ENCODE measurements at regions not wholly inside any gene's neighbourhood (a gene's known extent, or its start where the extent isn't known, plus 50 kb on each side); places are given as distances from the start of the nearest gene placed in this dataset.

DNA sequence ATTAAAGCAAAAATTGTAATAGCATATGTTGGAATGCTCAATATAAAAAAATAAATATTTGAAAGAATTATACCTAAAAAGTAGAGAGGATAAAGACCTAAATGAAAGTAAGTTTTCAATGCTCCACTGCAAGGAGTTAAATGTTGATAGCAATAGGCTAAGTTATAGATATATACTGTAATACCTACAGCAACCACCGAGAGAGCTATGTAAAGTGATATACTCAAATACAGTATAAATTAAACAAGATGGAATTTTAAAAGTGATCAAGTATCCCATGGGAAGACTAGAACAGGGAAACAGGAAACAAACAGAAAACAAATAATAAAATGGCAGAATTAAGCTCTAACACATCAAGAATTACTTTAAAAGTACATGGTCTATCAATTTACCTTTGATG lies 73.9 kb downstream of the CASP3 start:
- no peak overlapping the region for H3K4me3 ChIP-seq (ENCODE audit: extremely low read depth, insufficient read depth, low read length, poor library complexity, severe bottlenecking)
- H3K36me3 ChIP-seq (ENCODE audit: control insufficient read depth, insufficient read depth, low read length) = no peaks in the 10 kb centered on the region
- no peaks in the 10 kb centered on the region for H3K4me1 ChIP-seq (ENCODE audit: control insufficient read depth, insufficient read depth, low read length, poor library complexity, severe bottlenecking)
- H3K9me3 ChIP-seq (ENCODE audit: control insufficient read depth, low read length) = no peaks in the 10 kb centered on the region
- WGBS, 2 experiments (ENCODE audit: insufficient coverage in 2 of 2) = no CpG with 5 or more reads among the region's 1 CpG
- H3K27ac ChIP-seq (ENCODE audit: low read depth, low read length, severe bottlenecking) = no peak overlapping the region

DNA sequence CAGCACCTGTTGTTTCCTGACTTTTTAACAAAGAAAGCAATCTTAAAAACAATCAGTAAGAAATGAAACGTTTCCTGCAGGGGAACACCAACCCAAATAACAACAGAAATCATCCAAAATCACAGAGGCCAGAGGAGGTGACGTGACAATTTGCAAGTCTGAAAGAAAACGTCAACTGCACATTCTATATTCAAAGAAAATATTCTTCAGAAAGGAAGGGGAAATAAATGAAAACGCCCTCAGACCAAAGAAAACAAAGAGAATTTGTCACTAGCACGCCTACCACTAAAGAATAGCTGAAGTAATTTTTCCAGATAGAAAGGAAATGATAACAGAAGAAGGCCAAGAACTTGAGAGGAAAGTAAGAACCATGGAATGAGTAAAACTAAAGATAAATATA lies 74.4 kb downstream of the CASP3 start:
- Histone ChIP-seq H3K4me1 (ENCODE audit: control insufficient read depth, insufficient read depth, low read length, poor library complexity, severe bottlenecking) (no peaks in the 10 kb centered on the region), H3K27ac (ENCODE audit: low read depth, low read length, severe bottlenecking) (no peak overlapping the region), H3K36me3 (ENCODE audit: control insufficient read depth, insufficient read depth, low read length) (no peaks in the 10 kb centered on the region), H3K4me3 (ENCODE audit: extremely low read depth, insufficient read depth, low read length, poor library complexity, severe bottlenecking) (no peak overlapping the region), H3K9me3 (ENCODE audit: control insufficient read depth, low read length) (no peaks in the 10 kb centered on the region)
- WGBS, 2 experiments (ENCODE audit: insufficient coverage in 2 of 2) = 90% methylated on average over 2 of the region's 5 CpGs; no CpG with 5 or more reads in 1 of the 2 experiments

DNA sequence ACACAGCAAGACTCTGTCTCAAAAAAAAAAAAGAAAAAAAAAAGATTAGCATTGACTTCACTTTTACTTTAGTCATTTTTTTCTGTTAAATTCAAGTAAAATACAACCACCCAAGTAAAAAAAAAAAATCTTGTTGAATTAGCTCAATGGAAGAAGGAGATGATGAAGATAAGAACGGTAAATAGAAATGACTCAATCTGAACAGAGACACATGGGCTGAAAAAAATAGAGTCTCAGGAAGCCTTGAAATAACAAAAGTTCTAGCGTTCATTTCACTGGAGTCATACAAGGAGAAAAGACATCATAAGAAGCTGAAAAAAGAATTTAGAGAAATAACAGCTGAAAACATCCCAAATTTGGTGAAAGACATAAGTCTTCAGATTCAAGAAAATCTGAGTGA lies 75.5 kb downstream of the CASP3 start:
- Histone ChIP-seq H3K36me3 (ENCODE audit: control insufficient read depth, insufficient read depth, low read length) (no peaks in the 10 kb centered on the region), H3K4me1 (ENCODE audit: control insufficient read depth, insufficient read depth, low read length, poor library complexity, severe bottlenecking) (no peaks in the 10 kb centered on the region), H3K9me3 (ENCODE audit: control insufficient read depth, low read length) (no peaks in the 10 kb centered on the region), H3K27ac (ENCODE audit: low read depth, low read length, severe bottlenecking) (no peak overlapping the region), H3K4me3 (ENCODE audit: extremely low read depth, insufficient read depth, low read length, poor library complexity, severe bottlenecking) (no peak overlapping the region)
- WGBS, 2 experiments (ENCODE audit: insufficient coverage in 2 of 2) = 100% methylated on average over 2 of the region's 2 CpGs; no CpG with 5 or more reads in 1 of the 2 experiments

DNA sequence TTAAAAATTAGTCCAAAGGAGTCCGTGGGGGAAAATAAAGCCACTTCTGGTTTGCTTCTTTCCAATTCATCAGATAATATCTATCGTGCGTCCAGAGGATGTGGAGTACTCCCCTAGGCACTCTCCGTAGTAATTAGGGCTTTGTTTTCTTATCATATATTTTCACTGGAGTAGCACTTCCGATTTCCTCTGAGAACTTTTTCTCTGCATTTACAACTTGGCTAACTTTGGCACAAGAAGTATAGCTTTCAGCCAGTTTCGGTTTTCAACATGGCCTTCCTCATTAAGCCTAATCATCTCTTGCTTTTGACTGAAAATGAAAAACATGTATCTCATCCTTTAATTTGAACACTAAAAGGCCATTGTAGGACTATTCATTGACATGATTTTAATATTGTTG lies 80.5 kb downstream of the CASP3 start:
- H3K27ac ChIP-seq (ENCODE audit: low read depth, low read length, severe bottlenecking) = no peak overlapping the region
- H3K36me3 ChIP-seq (ENCODE audit: control insufficient read depth, insufficient read depth, low read length) = no peaks in the 10 kb centered on the region
- H3K4me3 ChIP-seq (ENCODE audit: extremely low read depth, insufficient read depth, low read length, poor library complexity, severe bottlenecking) = no peak overlapping the region
- no peaks in the 10 kb centered on the region for H3K9me3 ChIP-seq (ENCODE audit: control insufficient read depth, low read length)
- no peaks in the 10 kb centered on the region for H3K4me1 ChIP-seq (ENCODE audit: control insufficient read depth, insufficient read depth, low read length, poor library complexity, severe bottlenecking)
- 93 to 94% methylated on average over 5 to 6 of the region's 6 CpGs for WGBS, 2 experiments (ENCODE audit: insufficient coverage in 2 of 2)

DNA sequence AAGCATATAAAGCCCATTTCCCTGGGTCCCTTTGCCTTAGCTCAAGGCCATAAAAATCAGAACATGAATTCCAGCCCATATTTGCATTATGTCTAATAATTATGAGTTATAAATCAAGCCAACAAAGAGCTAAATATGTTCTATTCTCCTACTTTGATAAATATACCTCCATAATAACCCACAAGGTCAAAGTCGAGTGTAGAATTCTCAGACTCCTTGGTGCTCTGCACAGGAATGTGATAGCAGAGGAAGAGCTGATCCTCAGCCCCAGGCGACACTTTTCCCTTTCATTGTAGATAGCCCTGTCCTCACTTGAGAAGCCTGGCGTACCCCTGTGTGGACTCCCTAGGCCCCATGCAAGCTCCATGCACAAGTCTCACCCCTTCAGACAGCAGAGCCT lies 85.6 kb downstream of the CASP3 start:
- no peaks in the 10 kb centered on the region for H3K9me3 ChIP-seq (ENCODE audit: control insufficient read depth, low read length)
- H3K4me3 ChIP-seq (ENCODE audit: extremely low read depth, insufficient read depth, low read length, poor library complexity, severe bottlenecking) = no peak overlapping the region
- whole genome bisulfite sequencing, 2 experiments (ENCODE audit: insufficient coverage in 2 of 2) = 93 to 100% methylated on average over 3 of the region's 3 CpGs
- no peak overlapping the region for H3K27ac ChIP-seq (ENCODE audit: low read depth, low read length, severe bottlenecking)
- H3K36me3 ChIP-seq (ENCODE audit: control insufficient read depth, insufficient read depth, low read length) = no peaks in the 10 kb centered on the region
- no peaks in the 10 kb centered on the region for H3K4me1 ChIP-seq (ENCODE audit: control insufficient read depth, insufficient read depth, low read length, poor library complexity, severe bottlenecking)

DNA sequence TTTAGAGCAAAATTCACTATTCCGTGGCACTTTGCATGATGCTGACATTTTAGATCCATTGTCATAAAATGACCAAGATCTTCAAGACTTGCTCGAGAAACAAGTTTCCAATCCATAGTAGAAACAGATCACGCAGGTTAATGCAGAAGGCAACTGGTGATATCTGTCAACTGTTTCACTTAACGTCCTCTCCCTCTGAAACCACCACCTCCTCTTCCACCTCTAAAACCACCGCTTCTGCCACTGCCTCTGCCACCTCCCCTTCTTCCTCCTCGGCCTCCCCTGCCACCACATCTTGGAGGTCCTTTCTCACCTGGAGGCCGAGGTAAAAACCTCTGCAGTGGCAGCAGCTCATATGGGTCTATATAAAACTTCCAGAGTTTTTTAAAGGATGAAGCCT lies 84.6 kb upstream of the IRF2 start:
- Histone ChIP-seq H3K27ac (ENCODE audit: low read depth, low read length, severe bottlenecking) (no peak overlapping the region), H3K4me3 (ENCODE audit: extremely low read depth, insufficient read depth, low read length, poor library complexity, severe bottlenecking) (no peak overlapping the region), H3K36me3 (ENCODE audit: control insufficient read depth, insufficient read depth, low read length) (no peaks in the 10 kb centered on the region), H3K4me1 (ENCODE audit: control insufficient read depth, insufficient read depth, low read length, poor library complexity, severe bottlenecking) (no peaks in the 10 kb centered on the region), H3K9me3 (ENCODE audit: control insufficient read depth, low read length) (no peaks in the 10 kb centered on the region)
- 81 to 98% methylated on average over 4 to 7 of the region's 7 CpGs for WGBS, 2 experiments (ENCODE audit: insufficient coverage in 2 of 2)

DNA sequence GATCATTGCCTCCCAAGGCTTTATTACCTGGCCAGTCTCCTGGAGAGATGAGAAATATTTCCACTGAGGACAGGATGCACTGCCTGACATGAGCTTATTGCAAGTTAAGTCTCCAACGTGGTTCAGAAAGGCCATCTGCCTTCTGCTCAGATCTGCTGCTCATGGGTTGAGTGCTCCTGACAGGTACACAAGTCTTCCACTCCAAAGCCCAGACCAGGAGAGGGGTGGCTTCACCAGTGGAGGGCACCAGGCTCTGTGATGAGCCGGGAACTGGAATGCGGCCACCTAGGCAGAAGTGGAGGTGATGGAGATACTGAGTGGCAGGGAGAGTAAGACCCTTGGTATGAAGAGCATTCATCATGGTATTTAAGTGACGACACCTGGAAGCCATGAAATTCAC lies 79.5 kb upstream of the IRF2 start:
- Histone ChIP-seq H3K36me3 (ENCODE audit: control insufficient read depth, insufficient read depth, low read length) (no peaks in the 10 kb centered on the region), H3K27ac (ENCODE audit: low read depth, low read length, severe bottlenecking) (no peak overlapping the region), H3K9me3 (ENCODE audit: control insufficient read depth, low read length) (no peaks in the 10 kb centered on the region), H3K4me1 (ENCODE audit: control insufficient read depth, insufficient read depth, low read length, poor library complexity, severe bottlenecking) (no peaks in the 10 kb centered on the region), H3K4me3 (ENCODE audit: extremely low read depth, insufficient read depth, low read length, poor library complexity, severe bottlenecking) (no peak overlapping the region)
- 84 to 89% methylated on average over 3 to 4 of the region's 4 CpGs for WGBS, 2 experiments (ENCODE audit: insufficient coverage in 2 of 2)

DNA sequence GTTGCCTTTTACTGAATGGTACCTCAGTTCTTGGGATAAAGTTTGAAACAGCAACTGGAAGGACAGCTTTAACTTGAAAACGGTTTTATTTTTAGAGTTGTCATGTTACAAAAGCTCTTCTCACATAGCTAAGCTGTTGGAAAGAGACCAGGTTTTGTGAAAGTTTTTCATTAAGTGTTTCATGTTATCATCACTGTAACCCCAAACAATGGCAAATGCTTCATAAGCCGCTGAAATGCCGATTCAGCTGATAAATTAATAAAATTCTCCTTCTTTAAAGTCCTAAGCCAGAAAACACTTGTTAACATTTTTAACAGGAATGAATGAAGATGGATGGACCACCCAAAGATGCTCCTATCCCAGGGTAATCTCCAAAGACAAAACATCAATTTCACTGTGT lies 76.1 kb upstream of the IRF2 start:
- Histone ChIP-seq H3K36me3 (ENCODE audit: control insufficient read depth, insufficient read depth, low read length) (no peaks in the 10 kb centered on the region), H3K4me1 (ENCODE audit: control insufficient read depth, insufficient read depth, low read length, poor library complexity, severe bottlenecking) (no peaks in the 10 kb centered on the region), H3K4me3 (ENCODE audit: extremely low read depth, insufficient read depth, low read length, poor library complexity, severe bottlenecking) (no peak overlapping the region), H3K9me3 (ENCODE audit: control insufficient read depth, low read length) (no peaks in the 10 kb centered on the region), H3K27ac (ENCODE audit: low read depth, low read length, severe bottlenecking) (no peak overlapping the region)
- WGBS, 2 experiments (ENCODE audit: insufficient coverage in 2 of 2) = 100% methylated on average over 1 of the region's 3 CpGs

DNA sequence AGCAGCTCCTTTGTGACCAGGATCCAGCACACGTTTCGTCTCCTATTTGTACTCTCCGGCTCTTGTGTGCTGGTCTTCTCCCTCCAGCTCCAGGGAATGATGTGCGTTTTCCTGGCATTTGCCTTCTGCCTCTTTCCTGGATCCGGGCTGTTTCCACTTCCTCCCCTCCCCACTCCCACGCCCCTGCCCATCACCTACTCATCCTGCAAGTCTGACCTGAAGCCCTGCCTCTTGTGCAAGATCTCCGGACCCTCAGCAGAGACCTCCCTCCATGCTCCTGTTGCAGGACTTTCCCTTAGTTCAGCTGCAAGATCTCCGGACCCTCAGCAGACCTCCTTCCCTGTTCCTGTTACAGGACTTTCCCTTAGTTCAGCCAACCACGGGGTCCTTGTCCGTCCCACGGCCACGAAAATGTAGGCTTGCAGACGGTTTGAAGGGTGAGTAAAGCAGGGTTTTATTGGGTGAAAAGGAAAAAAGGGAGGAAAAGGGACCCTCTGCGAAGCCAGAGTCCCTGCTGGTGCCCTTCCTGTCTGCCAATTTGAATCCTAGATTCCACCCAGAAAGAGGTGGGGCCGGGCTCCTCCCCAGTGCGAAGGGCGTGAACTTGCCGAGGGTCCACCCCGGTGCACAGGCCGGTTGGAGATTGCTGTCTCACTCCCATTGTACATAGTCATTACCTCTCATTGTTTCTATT lies 74.4 kb upstream of the IRF2 start:
- H3K9me3 ChIP-seq (ENCODE audit: control insufficient read depth, low read length) = no peaks in the 10 kb centered on the region
- 59 to 76% methylated on average over 15 to 16 of the region's 20 CpGs for WGBS, 2 experiments (ENCODE audit: insufficient coverage in 2 of 2)
- no peaks in the 10 kb centered on the region for H3K4me1 ChIP-seq (ENCODE audit: control insufficient read depth, insufficient read depth, low read length, poor library complexity, severe bottlenecking)
- H3K36me3 ChIP-seq (ENCODE audit: control insufficient read depth, insufficient read depth, low read length) = no peaks in the 10 kb centered on the region
- no peak overlapping the region for H3K4me3 ChIP-seq (ENCODE audit: extremely low read depth, insufficient read depth, low read length, poor library complexity, severe bottlenecking)
- H3K27ac ChIP-seq (ENCODE audit: low read depth, low read length, severe bottlenecking) = no peak overlapping the region

DNA sequence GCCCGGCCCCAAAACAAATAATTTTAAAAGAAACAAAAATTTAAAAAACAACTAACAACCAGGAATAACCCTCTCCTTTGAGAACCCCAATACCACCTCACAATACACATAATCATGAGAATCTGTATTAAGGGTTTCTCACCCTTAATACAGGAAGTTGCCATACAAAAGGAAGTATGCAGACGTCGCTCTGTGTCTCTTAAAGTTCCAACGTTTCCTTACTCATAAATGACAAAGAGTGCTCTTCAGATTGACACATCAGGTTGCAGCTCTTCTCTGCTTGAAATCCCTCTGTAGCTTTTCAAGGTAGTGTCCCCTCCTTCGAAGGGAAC lies 73.9 kb upstream of the IRF2 start:
- Histone ChIP-seq H3K27ac (ENCODE audit: low read depth, low read length, severe bottlenecking) (no peak overlapping the region), H3K4me1 (ENCODE audit: control insufficient read depth, insufficient read depth, low read length, poor library complexity, severe bottlenecking) (no peaks in the 10 kb centered on the region), H3K9me3 (ENCODE audit: control insufficient read depth, low read length) (no peaks in the 10 kb centered on the region), H3K4me3 (ENCODE audit: extremely low read depth, insufficient read depth, low read length, poor library complexity, severe bottlenecking) (no peak overlapping the region), H3K36me3 (ENCODE audit: control insufficient read depth, insufficient read depth, low read length) (no peaks in the 10 kb centered on the region)
- WGBS, 2 experiments (ENCODE audit: insufficient coverage in 2 of 2) = 38 to 72% methylated on average over 1 to 4 of the region's 5 CpGs

DNA sequence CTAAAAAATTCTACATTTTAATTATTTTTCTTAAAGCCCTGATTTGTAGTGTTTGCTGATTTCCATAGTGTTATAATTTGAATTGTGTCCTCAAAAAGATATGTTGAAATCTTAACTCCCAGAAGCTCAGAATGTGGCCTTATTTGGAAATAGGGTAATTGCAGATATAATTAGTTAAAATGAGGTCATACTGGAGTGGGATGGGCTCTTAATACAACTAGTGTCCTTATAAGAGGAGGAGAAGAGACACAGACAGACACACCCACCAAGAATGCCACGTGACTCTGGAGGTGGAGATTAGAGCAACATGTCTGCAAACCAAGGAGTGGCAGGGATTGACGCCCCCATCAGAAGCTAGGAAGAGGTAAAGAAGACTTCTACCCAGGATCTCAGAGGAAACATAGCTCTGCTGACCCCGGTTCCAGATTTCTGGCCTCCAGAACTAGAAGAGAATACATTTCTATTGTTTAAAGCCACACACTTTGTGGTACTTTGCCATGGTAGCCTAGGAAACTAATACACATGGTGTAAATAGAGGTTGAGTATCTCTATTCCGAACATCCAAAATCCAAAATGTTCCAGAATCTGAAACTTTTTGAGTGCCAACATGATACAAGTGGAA lies 70.5 kb upstream of the IRF2 start:
- H3K27ac ChIP-seq (ENCODE audit: low read depth, low read length, severe bottlenecking) = no peak overlapping the region
- 75 to 85% methylated on average over 1 to 2 of the region's 4 CpGs for WGBS, 2 experiments (ENCODE audit: insufficient coverage in 2 of 2)
- no peaks in the 10 kb centered on the region for H3K4me1 ChIP-seq (ENCODE audit: control insufficient read depth, insufficient read depth, low read length, poor library complexity, severe bottlenecking)
- H3K36me3 ChIP-seq (ENCODE audit: control insufficient read depth, insufficient read depth, low read length) = no peaks in the 10 kb centered on the region
- no peak overlapping the region for H3K4me3 ChIP-seq (ENCODE audit: extremely low read depth, insufficient read depth, low read length, poor library complexity, severe bottlenecking)
- H3K9me3 ChIP-seq (ENCODE audit: control insufficient read depth, low read length) = no peaks in the 10 kb centered on the region
